Pancreas (tissue), 10 donors: ENCODE measurements at regions not wholly inside any gene's neighbourhood (a gene's known extent, or its start where the extent isn't known, plus 50 kb on each side); places are given as distances from the start of the nearest gene placed in this dataset.
A peak's percentile ranks its signal among the peaks of the same experiment; 100 is the strongest.

Experiments
- ATAC-seq, 4 donors: fragments of 200-7000 bp; cut with Tn5 transposase; one replicate each; pipeline versions ENCODE4 v1.8.0 to v1.9.1; 2020; ENCODE audit warnings: mild to moderate bottlenecking in 4 of 4, moderate library complexity in 4 of 4
- DNase-seq, 6 donors: peaks; one replicate each; pipeline ENCODE4 v3.0.0-alpha.2; 2020
- FAIRE-seq: peaks from 2 replicates; lab custom pipeline; 2012; peaks lifted over from hg19 to GRCh38; lab: Jason Lieb, UNC
- H3K27ac ChIP-seq, 4 donors: fragments of 200-600 bp; sonication (generic); 1 replicate in 3 of 4; 2 replicates in 1 of 4; pipeline versions ENCODE4 v1.5.0 to v1.8.0; 2020
- H3K27me3 ChIP-seq, 4 donors: fragments of 200-600 bp; one replicate each; pipeline ENCODE4 v1.8.0; 2021
- H3K36me3 ChIP-seq, 3 donors: fragments of 200-600 bp; sonication (generic) in 1 of 3; one replicate each; pipeline versions ENCODE4 v1.5.0 to v1.8.0; 2020 to 2021
- H3K4me1 ChIP-seq, 3 donors: fragments of 200-600 bp; one replicate each; pipeline ENCODE4 v1.8.0; 2021
- H3K4me3 ChIP-seq, 4 donors: fragments of 200-600 bp; sonication (generic) in 2 of 4; one replicate each; pipeline versions ENCODE4 v1.5.0 to v1.8.0; 2020 to 2021
- H3K9me3 ChIP-seq, 4 donors: fragments of 200-600 bp; one replicate each; pipeline ENCODE4 v1.8.0; 2021
- WGBS, 2 donors: extraction: QIAGEN DNeasy Blood & Tissue Kit; methylation state at CpG; one replicate each; pipeline ENCODE4 v1.1.7; 2013; 5-methylcytosine and 5-hydroxymethylcytosine counted together
- intact Hi-C, 3 donors: fragments of 100-400 bp; cut with DNase I; formaldehyde crosslinking; loops; one replicate each; pipeline versions ENCODE4 v1.11.1 to v1.14.2; 2022
- TF ChIP-seq, protein P1 (sequence below), 4 donors: fragments of 200-600 bp; sonication (generic) in 3 of 4; IDR thresholded peaks; one replicate each; pipeline versions ENCODE4 v1.5.0 to v1.8.0; 2021; ENCODE audit warnings: antibody characterized with exemption in 4 of 4
- donor health status: healthy with polysubstance abuse.
- donor health status: DM: no; HTN: no; CAD: no; lungs with moderate emphysema.
- donor health status: DM: no; HTN: no; CAD: no.
- donor health status: control.
- donor health status: control.
- donor health status: Bipolar disorder and iron deficiency.
- donor health status: DM: yes; HTN: yes; CAD: no.
- donor health status: DM: no; HTN: no; CAD: no.
- donor health status: DM: no; HTN: no; CAD: no.
- donor health status: DM: yes; HTN: yes; CAD: no.

DNA sequence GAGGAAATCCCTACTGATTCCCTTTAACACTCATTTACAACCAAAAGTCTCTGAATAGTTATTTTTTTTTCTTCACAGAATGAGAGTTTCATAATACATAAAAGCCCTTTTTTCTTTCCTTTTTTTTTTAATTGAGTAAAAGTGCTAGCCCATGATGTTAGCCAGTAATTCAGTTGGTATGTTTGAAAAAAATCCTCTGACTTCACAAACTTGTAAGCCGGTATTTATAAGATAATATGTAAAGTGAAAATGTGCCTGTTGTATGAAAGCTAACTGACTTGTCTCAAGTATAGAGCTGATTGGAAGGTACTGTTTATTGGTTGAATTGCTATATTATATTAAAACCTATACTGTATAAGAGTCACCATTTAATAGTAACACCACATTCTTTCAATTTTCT, 70.2 kb upstream of the NEIL3 start:
- FAIRE-seq, result no peak
- 49 to 53% methylated on average over 1 of the region's 1 CpG for WGBS, 2 donors

DNA sequence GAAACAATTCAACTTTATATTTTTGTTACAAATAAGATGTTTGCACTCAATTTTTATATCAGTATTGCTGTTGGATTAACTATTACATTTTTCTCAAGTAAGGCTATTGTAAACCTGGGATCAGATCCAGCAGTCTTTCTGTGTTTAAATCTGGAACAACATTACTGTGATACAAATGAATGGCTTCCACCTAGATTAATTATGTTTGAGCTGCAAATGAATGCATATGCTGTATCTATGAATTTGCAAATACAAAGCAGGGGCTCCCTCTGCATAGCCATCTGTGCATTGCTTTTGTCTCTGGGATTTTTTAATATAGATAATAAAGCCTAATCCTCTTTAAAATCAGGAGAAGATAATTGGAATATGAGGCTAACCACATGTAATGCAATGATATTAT, 69.8 kb upstream of the NEIL3 start:
- no peak for FAIRE-seq

More for the DNA sequence above, 70.2 kb upstream of the NEIL3 start:
- Histone ChIP-seq H3K4me3 (no peak overlapping the region), H3K27me3 (no peaks in the 10 kb centered on the region), H3K9me3 (no peaks in the 10 kb centered on the region), H3K36me3 (no peaks in the 10 kb centered on the region), H3K4me1 (peaks cover 0 to 5% (median 0%) of the 10 kb centered on the region in 3 donors), H3K27ac (no peak overlapping the region)
- no peak for ATAC-seq
- intact Hi-C loops, result no loop called here
- TF ChIP-seq, protein P1, sequence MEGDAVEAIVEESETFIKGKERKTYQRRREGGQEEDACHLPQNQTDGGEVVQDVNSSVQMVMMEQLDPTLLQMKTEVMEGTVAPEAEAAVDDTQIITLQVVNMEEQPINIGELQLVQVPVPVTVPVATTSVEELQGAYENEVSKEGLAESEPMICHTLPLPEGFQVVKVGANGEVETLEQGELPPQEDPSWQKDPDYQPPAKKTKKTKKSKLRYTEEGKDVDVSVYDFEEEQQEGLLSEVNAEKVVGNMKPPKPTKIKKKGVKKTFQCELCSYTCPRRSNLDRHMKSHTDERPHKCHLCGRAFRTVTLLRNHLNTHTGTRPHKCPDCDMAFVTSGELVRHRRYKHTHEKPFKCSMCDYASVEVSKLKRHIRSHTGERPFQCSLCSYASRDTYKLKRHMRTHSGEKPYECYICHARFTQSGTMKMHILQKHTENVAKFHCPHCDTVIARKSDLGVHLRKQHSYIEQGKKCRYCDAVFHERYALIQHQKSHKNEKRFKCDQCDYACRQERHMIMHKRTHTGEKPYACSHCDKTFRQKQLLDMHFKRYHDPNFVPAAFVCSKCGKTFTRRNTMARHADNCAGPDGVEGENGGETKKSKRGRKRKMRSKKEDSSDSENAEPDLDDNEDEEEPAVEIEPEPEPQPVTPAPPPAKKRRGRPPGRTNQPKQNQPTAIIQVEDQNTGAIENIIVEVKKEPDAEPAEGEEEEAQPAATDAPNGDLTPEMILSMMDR (IDR thresholded peaks at IDR 0.05), result no peak
- no peak for DNase-seq

DNA sequence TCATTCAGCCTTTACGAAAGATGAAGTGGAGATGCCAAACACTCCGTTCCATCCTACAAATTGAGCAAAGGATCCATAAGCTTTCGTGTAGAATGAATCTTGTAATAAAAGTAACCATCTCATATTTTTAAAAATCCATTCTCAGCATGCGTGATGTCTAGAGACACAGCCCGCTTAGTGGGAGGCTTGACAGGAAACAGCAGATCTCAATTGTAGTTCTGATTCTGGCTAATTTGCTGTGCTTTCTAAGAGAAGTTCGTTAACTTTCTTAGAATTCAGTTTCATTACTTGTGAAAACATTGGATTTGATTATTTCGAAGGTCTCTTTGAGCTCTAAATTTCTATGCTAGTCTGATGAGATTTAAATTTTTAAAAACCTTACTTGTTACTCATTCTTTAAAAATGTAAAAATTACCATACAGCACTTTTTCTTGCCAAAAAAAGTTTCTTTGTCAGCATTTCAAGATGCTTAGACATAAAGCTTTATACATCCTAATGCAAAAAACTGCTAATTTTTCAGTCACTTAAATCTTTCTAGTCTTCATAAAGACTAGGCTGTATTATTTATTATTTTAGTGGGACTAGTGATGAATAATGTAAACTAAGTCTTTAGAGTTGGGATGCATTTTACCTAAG, 66.9 kb upstream of the NEIL3 start:
- H3K27me3 ChIP-seq, result no peaks in the 10 kb centered on the region
- no peak for ATAC-seq
- WGBS, 2 donors, result 77 to 86% methylated on average over 7 of the region's 7 CpGs
- no peaks in the 10 kb centered on the region for H3K9me3 ChIP-seq
- H3K36me3 ChIP-seq, result no peaks in the 10 kb centered on the region
- no peak overlapping the region for H3K27ac ChIP-seq
- peaks cover 0 to 5% (median 0%) of the 10 kb centered on the region in 3 donors for H3K4me1 ChIP-seq
- no peak overlapping the region for H3K4me3 ChIP-seq
- DNase-seq, result no peak
- TF ChIP-seq, protein P1 (IDR thresholded peaks at IDR 0.05), result no peak
- FAIRE-seq, result no peak
- intact Hi-C loops, result no loop called here

More for the DNA sequence above, 69.8 kb upstream of the NEIL3 start:
- no peaks in the 10 kb centered on the region for H3K36me3 ChIP-seq
- no peaks in the 10 kb centered on the region for H3K27me3 ChIP-seq
- no peak overlapping the region for H3K27ac ChIP-seq
- intact Hi-C loops, result no loop called here
- peaks cover 0 to 5% (median 0%) of the 10 kb centered on the region in 3 donors for H3K4me1 ChIP-seq
- no peak overlapping the region for H3K4me3 ChIP-seq
- H3K9me3 ChIP-seq, result no peaks in the 10 kb centered on the region
- no peak for DNase-seq
- ATAC-seq, result no peak
- TF ChIP-seq, protein P1 (IDR thresholded peaks at IDR 0.05), result no peak

DNA sequence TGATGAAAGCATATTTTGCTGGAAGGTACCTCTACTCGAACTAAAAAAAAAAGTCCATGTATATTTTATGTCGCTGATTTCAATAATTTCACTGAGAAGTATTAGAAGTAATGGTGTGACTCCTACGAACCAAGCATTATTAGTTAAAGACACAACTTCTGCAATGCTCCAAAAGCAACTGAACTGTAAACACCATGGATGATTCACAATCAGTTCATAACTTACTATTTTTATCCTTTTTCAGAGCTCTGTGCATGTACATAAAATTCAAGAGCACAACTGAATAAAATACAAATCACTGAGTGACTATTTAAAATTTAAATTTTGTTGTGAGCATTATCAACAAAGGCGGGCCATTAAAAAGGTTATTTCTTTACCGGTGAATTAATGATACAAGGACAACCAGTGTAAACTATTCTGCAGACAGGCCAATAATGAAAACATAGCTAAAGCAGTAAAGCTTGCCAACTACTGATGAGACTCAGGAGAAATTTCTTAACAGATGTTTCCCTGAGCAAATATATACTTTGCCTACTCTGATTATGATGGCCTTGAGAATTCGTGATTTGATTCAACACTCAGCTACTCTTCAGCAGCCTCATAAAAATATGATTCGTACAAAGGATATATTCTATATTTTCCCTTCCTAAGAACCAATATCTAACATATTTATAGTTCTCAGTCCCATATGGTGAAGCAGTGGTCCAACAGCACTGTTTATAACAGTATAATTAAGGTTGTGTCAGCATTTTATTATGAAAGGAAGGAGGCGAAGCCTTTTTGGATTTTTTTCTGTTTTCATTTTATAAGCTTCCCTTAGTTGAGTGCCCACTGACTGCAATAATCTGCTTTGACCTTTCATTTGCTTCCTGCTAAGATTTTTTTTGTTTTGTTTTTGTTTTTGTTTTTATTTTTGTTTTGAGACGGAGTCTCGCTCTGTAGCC, 62.8 kb upstream of the NEIL3 start:
- H3K36me3 ChIP-seq, result no peaks in the 10 kb centered on the region
- ATAC-seq, result peak in 1 of 4 donors; percentile 17
- 55 to 57% methylated on average over 10 of the region's 10 CpGs for WGBS, 2 donors

More for the DNA sequence above, 62.8 kb upstream of the NEIL3 start:
- Histone ChIP-seq H3K4me1 (no peaks in the 10 kb centered on the region), H3K27ac (no peak overlapping the region), H3K4me3 (no peak overlapping the region), H3K27me3 (no peaks in the 10 kb centered on the region), H3K9me3 (no peaks in the 10 kb centered on the region)
- DNase-seq (no peak), FAIRE-seq (no peak)
- intact Hi-C loops, result no loop called here
- TF ChIP-seq, protein P1 (IDR thresholded peaks at IDR 0.05), result no peak
